Mammary epithelial cell (primary cell): ENCODE measurements at regions not wholly inside any gene's neighbourhood (a gene's known extent, or its start where the extent isn't known, plus 50 kb on each side); places are given as distances from the start of the nearest gene placed in this dataset.

Source experiments
- EZH2 ChIP-seq: IDR thresholded peaks from 2 replicates; pipeline ENCODE4 v1.6.1; 2012; ENCODE audit warnings: low read length, inconsistent platforms, borderline replicate concordance
- TF ChIP-seq, protein P1 (sequence below), 2 donors: IDR thresholded peaks in 1 of 2; conservative IDR thresholded peaks in 1 of 2; 2 replicates each; pipeline ENCODE4 v1.5.1; 2011 to 2012; ENCODE audit warnings: inconsistent platforms in 2 of 2, low read length in 2 of 2, mild to moderate bottlenecking in 2 of 2, control low read depth in 1 of 2, low read depth in 1 of 2; ENCODE audit not compliant: insufficient read depth in 1 of 2; ENCODE audit errors: extremely low read depth in 1 of 2

DNA sequence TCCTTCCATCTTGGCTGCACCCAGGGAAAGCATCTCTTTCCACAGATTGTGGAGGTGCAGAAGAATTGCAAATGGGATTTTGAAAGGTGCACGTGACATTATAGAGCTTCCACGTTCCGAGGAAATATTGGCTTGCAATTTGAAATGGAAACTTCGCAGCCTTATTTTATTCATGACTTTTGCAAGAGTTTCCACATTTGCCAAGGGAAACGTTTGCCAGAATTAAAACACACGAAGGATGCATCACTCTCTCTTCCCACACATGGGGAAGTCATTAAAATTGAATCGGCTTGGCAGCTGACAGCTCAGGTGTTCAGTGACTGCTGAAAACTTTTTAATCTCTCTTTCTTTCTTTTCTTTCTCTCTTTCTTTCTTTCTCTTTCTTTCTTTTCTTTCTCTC lies 475.4 kb upstream of the IGFBP3 start:
- TF ChIP-seq, protein P1, sequence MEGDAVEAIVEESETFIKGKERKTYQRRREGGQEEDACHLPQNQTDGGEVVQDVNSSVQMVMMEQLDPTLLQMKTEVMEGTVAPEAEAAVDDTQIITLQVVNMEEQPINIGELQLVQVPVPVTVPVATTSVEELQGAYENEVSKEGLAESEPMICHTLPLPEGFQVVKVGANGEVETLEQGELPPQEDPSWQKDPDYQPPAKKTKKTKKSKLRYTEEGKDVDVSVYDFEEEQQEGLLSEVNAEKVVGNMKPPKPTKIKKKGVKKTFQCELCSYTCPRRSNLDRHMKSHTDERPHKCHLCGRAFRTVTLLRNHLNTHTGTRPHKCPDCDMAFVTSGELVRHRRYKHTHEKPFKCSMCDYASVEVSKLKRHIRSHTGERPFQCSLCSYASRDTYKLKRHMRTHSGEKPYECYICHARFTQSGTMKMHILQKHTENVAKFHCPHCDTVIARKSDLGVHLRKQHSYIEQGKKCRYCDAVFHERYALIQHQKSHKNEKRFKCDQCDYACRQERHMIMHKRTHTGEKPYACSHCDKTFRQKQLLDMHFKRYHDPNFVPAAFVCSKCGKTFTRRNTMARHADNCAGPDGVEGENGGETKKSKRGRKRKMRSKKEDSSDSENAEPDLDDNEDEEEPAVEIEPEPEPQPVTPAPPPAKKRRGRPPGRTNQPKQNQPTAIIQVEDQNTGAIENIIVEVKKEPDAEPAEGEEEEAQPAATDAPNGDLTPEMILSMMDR (conservative IDR thresholded peaks at IDR 0.05 in 1 of 2, IDR thresholded peaks at IDR 0.05 in 1 of 2; ENCODE audit: extremely low read depth in 1 of 2, insufficient read depth in 1 of 2, low read depth in 1 of 2, low read length in 2 of 2): no peak
- no peak for TF ChIP-seq EZH2
